Upper lobe of left lung (tissue), 4 donors: ENCODE measurements at regions not wholly inside any gene's neighbourhood (a gene's known extent, or its start where the extent isn't known, plus 50 kb on each side); places are given as distances from the start of the nearest gene placed in this dataset.
"Not testable (repeated sequence)": the region's sequence is repeated elsewhere in the genome, so short reads cannot be mapped to it uniquely, and the experiment has no call there.

Experiments used
- EP300 ChIP-seq, 4 donors: sonication (generic); formaldehyde crosslinking; IDR thresholded peaks; one replicate each; pipeline ENCODE4 v1.5.1; 2017; ENCODE audit warnings: antibody characterized with exemption in 4 of 4, control low read depth in 2 of 4
- POLR2A ChIP-seq, 4 donors: fragments of 450-650 bp; IDR thresholded peaks; one replicate each; pipeline ENCODE4 v1.5.1; 2016 to 2017; ENCODE audit warnings: antibody characterized with exemption in 4 of 4, mild to moderate bottlenecking in 2 of 4

GRCh38 chr1:120944691-120945090 is 55.1 kb downstream of the PPIAL4A start:
- TF ChIP-seq EP300, POLR2A (IDR thresholded peaks at IDR 0.05): not testable (repeated sequence)
